ENCODE measurements at regions not wholly inside any gene's neighbourhood (a gene's known extent, or its start where the extent isn't known, plus 50 kb on each side); places are given as distances from the start of the nearest gene placed in this dataset.

DNA sequence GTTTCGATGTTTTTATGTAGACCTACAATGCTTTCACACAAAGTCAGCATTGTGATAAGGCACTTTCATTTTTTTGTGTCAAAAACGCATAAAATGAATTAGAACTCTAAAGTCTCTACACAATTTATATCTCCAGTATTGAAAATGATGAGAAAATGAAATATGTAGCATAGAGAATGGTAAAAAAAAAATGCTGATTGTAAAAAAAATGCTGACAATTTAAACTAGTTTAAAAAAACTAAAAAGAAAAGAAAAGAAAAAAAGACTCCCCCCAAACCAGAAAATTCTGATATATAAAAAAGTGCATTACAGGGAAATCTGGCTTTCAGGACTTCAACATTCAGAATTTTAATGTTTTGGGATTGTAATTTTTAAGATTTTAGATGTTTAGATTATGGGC lies 148.1 kb downstream of the FZD1 start:
- no peak for TF ChIP-seq POLR2A (IDR thresholded peaks at IDR 0.05)
- TF ChIP-seq, protein P1, sequence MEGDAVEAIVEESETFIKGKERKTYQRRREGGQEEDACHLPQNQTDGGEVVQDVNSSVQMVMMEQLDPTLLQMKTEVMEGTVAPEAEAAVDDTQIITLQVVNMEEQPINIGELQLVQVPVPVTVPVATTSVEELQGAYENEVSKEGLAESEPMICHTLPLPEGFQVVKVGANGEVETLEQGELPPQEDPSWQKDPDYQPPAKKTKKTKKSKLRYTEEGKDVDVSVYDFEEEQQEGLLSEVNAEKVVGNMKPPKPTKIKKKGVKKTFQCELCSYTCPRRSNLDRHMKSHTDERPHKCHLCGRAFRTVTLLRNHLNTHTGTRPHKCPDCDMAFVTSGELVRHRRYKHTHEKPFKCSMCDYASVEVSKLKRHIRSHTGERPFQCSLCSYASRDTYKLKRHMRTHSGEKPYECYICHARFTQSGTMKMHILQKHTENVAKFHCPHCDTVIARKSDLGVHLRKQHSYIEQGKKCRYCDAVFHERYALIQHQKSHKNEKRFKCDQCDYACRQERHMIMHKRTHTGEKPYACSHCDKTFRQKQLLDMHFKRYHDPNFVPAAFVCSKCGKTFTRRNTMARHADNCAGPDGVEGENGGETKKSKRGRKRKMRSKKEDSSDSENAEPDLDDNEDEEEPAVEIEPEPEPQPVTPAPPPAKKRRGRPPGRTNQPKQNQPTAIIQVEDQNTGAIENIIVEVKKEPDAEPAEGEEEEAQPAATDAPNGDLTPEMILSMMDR (IDR thresholded peaks at IDR 0.05) = no peak
- no peak for TF ChIP-seq POLR2AphosphoS5 (IDR thresholded peaks at IDR 0.05)

Data from gastroesophageal sphincter (tissue), 3 donors.